Epithelial cell of proximal tubule (primary cell): ENCODE measurements at regions not wholly inside any gene's neighbourhood (a gene's known extent, or its start where the extent isn't known, plus 50 kb on each side); places are given as distances from the start of the nearest gene placed in this dataset.

ENCODE experiments used
- DNase-seq: peaks from one replicate; pipeline ENCODE4 v3.0.0-alpha.2; 2011; ENCODE audit warnings: low read depth
- H3K4me3 ChIP-seq: 2 replicates; pipeline ENCODE4 v1.5.1; 2011; ENCODE audit warnings: low read depth, mild to moderate bottlenecking, low read length
- CTCF ChIP-seq: conservative IDR thresholded peaks from 2 replicates; pipeline ENCODE4 v1.5.1; 2012; ENCODE audit warnings: low read depth, mild to moderate bottlenecking, low read length

- no peak for DNase-seq
- TF ChIP-seq CTCF, result no peak
- H3K4me3 ChIP-seq, result no peak overlapping the region
These were observed 131.4 kb upstream of the NEIL3 start for GRCh38 chr4:177178246-177178645.

GRCh38 chr4:177182166-177182565 is 127.5 kb upstream of the NEIL3 start:
- no peak for DNase-seq
- no peak for TF ChIP-seq CTCF

GRCh38 chr4:177182728-177183127 is 126.9 kb upstream of the NEIL3 start:
- no peak overlapping the region for H3K4me3 ChIP-seq
- DNase-seq, result no peak
- no peak for TF ChIP-seq CTCF

More at GRCh38 chr4:177182166-177182565, 127.5 kb upstream of the NEIL3 start:
- H3K4me3 ChIP-seq, result no peak overlapping the region

- peak; percentile 49 for DNase-seq
- no peak for TF ChIP-seq CTCF
- H3K4me3 ChIP-seq, result no peak overlapping the region
These were observed 124.5 kb upstream of the NEIL3 start for GRCh38 chr4:177185151-177185550.

GRCh38 chr4:177185579-177185978 is 124.1 kb upstream of the NEIL3 start:
- H3K4me3 ChIP-seq, result no peak overlapping the region
- DNase-seq, result no peak
- no peak for TF ChIP-seq CTCF

GRCh38 chr4:177187371-177187770 is 122.3 kb upstream of the NEIL3 start:
- no peak for DNase-seq
- no peak overlapping the region for H3K4me3 ChIP-seq
- no peak for TF ChIP-seq CTCF

GRCh38 chr4:177190995-177191580 is 118.6 kb upstream of the NEIL3 start:
- no peak for TF ChIP-seq CTCF

More at GRCh38 chr4:177190995-177191580, 118.6 kb upstream of the NEIL3 start:
- H3K4me3 ChIP-seq, result no peak overlapping the region
- peak; percentile 53 for DNase-seq
